CD14-positive monocyte (primary cell): ENCODE measurements at regions not wholly inside any gene's neighbourhood (a gene's known extent, or its start where the extent isn't known, plus 50 kb on each side); places are given as distances from the start of the nearest gene placed in this dataset.

Experiments
- DNase-seq, 3 donors: peaks; one replicate each; pipeline ENCODE4 v3.0.0-alpha.2; 2011 to 2022
- H2AFZ ChIP-seq: 2 replicates; pipeline ENCODE4 v1.6.0; 2012; ENCODE audit warnings: mild to moderate bottlenecking, low read depth, low read length, inconsistent platforms; ENCODE audit not compliant: insufficient read depth, poor library complexity, severe bottlenecking
- H3K27ac ChIP-seq, 2 donors: 1 replicate in 1 of 2; 2 replicates in 1 of 2; pipeline ENCODE4 v1.5.1; 2012 to 2013; ENCODE audit warnings: low read length in 2 of 2, control low read depth in 1 of 2, inconsistent platforms in 1 of 2, low read depth in 1 of 2, mild to moderate bottlenecking in 1 of 2
- H3K27me3 ChIP-seq, 2 donors: one replicate each; pipeline versions ENCODE4 v1.6.0 to v1.6.1; 2011 to 2013; ENCODE audit warnings: low read length in 2 of 2; ENCODE audit not compliant: control insufficient read depth in 2 of 2, insufficient read depth in 2 of 2
- H3K36me3 ChIP-seq, 2 donors: replicated peaks in 1 of 2; 1 replicate in 1 of 2; 2 replicates in 1 of 2; pipeline versions ENCODE4 v1.5.1 to v1.6.1; 2012 to 2013; ENCODE audit warnings: low read length in 2 of 2, control low read depth in 1 of 2, inconsistent platforms in 1 of 2, mild to moderate bottlenecking in 1 of 2; ENCODE audit not compliant: insufficient read depth in 2 of 2, control insufficient read depth in 1 of 2
- H3K4me1 ChIP-seq, 2 donors: 1 replicate in 1 of 2; 2 replicates in 1 of 2; pipeline versions ENCODE4 v1.5.1 to v1.6.1; 2012 to 2013; ENCODE audit warnings: low read length in 2 of 2, control low read depth in 1 of 2, inconsistent platforms in 1 of 2, mild to moderate bottlenecking in 1 of 2, moderate library complexity in 1 of 2; ENCODE audit not compliant: insufficient read depth in 2 of 2, control insufficient read depth in 1 of 2
- H3K4me2 ChIP-seq: replicated peaks from 2 replicates; pipeline ENCODE3; 2012; ENCODE audit warnings: low read length, moderate library complexity, mild to moderate bottlenecking; ENCODE audit not compliant: poor library complexity, severe bottlenecking; ENCODE audit errors: extremely low read depth
- H3K4me3 ChIP-seq, 3 experiments: fragments of 200-600 bp in 1 of 3; sonication (generic) in 1 of 3; replicated peaks in 1 of 3; 1 replicate in 2 of 3; 2 replicates in 1 of 3; pipeline ENCODE4 v1.5.1; 2011 to 2013; ENCODE audit warnings: low read length in 3 of 3, mild to moderate bottlenecking in 3 of 3, control low read depth in 2 of 3, low read depth in 2 of 3, inconsistent platforms in 1 of 3, moderate library complexity in 1 of 3
- H3K79me2 ChIP-seq: 2 replicates; pipeline ENCODE4 v1.6.0; 2012; ENCODE audit warnings: mild to moderate bottlenecking, control low read depth, inconsistent platforms, low read length, moderate library complexity; ENCODE audit not compliant: insufficient read depth
- H3K9ac ChIP-seq: 2 replicates; pipeline ENCODE4 v1.6.0; 2017; ENCODE audit warnings: low read length, mild to moderate bottlenecking; ENCODE audit not compliant: insufficient read depth, poor library complexity, severe bottlenecking
- H3K9me3 ChIP-seq, 2 donors: replicated peaks in 1 of 2; 1 replicate in 1 of 2; 2 replicates in 1 of 2; pipeline versions ENCODE4 v1.5.1 to v1.6.1; 2012 to 2013; ENCODE audit warnings: low read length in 2 of 2, control low read depth in 1 of 2; ENCODE audit not compliant: control insufficient read depth in 1 of 2, insufficient read depth in 1 of 2
- H4K20me1 ChIP-seq: 2 replicates; pipeline ENCODE4 v1.6.0; 2012; ENCODE audit warnings: mild to moderate bottlenecking, low read length, control low read depth, moderate library complexity; ENCODE audit not compliant: insufficient read depth
- H3K27ac Mint-ChIP-seq, 7 donors: one replicate each; pipeline ENCODE4 v1.8.0; 2020; ENCODE audit warnings: mild to moderate bottlenecking in 7 of 7, mixed read lengths in 7 of 7, moderate library complexity in 6 of 7, inconsistent platforms in 2 of 7
- H3K27me3 Mint-ChIP-seq, 3 donors: one replicate each; pipeline ENCODE4 v1.8.0; 2021 to 2022; ENCODE audit warnings: low read depth in 3 of 3, mild to moderate bottlenecking in 3 of 3, mixed read lengths in 3 of 3, moderate library complexity in 3 of 3, inconsistent platforms in 1 of 3
- H3K36me3 Mint-ChIP-seq, 2 donors: one replicate each; pipeline ENCODE4 v1.8.0; 2020; ENCODE audit warnings: mixed read lengths in 2 of 2, inconsistent platforms in 1 of 2, mild to moderate bottlenecking in 1 of 2
- H3K4me1 Mint-ChIP-seq: one replicate; pipeline ENCODE4 v1.8.0; 2020; ENCODE audit warnings: mild to moderate bottlenecking, mixed read lengths
- H3K4me3 Mint-ChIP-seq, 2 donors: one replicate each; pipeline ENCODE4 v1.8.0; 2020; ENCODE audit warnings: mild to moderate bottlenecking in 2 of 2, mixed read lengths in 2 of 2, moderate library complexity in 1 of 2
- H3K9me3 Mint-ChIP-seq, 7 donors: one replicate each; pipeline ENCODE4 v1.8.0; 2020 to 2022; ENCODE audit warnings: mixed read lengths in 7 of 7, mild to moderate bottlenecking in 6 of 7, moderate library complexity in 6 of 7, inconsistent platforms in 2 of 7
- WGBS: methylation state at CpG from one replicate; pipeline ENCODE4 v1.1.5; 2013; ENCODE audit warnings: missing lambda C conversion rate; ENCODE audit not compliant: insufficient coverage; 5-methylcytosine and 5-hydroxymethylcytosine counted together
- intact Hi-C, 2 donors: fragments of 100-400 bp; cut with micrococcal nuclease; formaldehyde crosslinking; loops; one replicate each; pipeline versions ENCODE4 v1.15.0 to v1.15.1; 2023
- TF ChIP-seq, protein P1 (sequence below): fragments of 200-600 bp; IDR thresholded peaks from one replicate; pipeline ENCODE4 v1.8.0; 2022; ENCODE audit warnings: antibody characterized with exemption, mild to moderate bottlenecking

DNA sequence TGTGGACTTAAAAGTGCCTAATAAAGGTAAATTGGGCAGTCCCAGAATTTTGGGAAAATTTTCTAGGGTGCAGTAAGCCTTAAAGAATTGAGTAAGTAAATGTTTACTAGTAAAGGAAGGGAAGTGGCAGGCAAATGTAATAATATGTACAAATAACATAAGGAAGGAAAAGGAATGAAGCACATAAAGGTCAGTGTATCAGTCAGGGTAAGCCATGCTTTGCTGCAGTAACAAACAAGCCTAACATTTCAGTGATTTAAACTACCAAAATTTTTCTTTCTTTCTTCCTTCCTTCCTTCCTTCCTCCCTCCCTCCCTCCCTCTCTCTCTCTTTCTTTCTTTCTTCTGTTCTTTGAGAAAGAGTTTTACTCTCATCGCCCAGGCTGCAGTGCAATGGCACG lies 117.5 kb downstream of the HAO1 start:
- Histone ChIP-seq H3K4me1 (no peaks in the 10 kb centered on the region), H3K9ac (no peak overlapping the region), H3K79me2 (no peaks in the 10 kb centered on the region), H3K36me3 (no peaks in the 10 kb centered on the region), H2AFZ (no peak overlapping the region), H3K27me3 (peaks cover 0 to 2% of the 10 kb centered on the region in 2 donors), H3K27ac (no peak overlapping the region), H3K4me2 (no peak overlapping the region), H3K9me3 (no peaks in the 10 kb centered on the region), H4K20me1 (no peaks in the 10 kb centered on the region), H3K4me3 (no peak overlapping the region)
- TF ChIP-seq, protein P1, sequence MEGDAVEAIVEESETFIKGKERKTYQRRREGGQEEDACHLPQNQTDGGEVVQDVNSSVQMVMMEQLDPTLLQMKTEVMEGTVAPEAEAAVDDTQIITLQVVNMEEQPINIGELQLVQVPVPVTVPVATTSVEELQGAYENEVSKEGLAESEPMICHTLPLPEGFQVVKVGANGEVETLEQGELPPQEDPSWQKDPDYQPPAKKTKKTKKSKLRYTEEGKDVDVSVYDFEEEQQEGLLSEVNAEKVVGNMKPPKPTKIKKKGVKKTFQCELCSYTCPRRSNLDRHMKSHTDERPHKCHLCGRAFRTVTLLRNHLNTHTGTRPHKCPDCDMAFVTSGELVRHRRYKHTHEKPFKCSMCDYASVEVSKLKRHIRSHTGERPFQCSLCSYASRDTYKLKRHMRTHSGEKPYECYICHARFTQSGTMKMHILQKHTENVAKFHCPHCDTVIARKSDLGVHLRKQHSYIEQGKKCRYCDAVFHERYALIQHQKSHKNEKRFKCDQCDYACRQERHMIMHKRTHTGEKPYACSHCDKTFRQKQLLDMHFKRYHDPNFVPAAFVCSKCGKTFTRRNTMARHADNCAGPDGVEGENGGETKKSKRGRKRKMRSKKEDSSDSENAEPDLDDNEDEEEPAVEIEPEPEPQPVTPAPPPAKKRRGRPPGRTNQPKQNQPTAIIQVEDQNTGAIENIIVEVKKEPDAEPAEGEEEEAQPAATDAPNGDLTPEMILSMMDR: no peak
- no peaks in the 10 kb centered on the region for H3K36me3 Mint-ChIP-seq
- H3K27ac Mint-ChIP-seq: no peak overlapping the region
- H3K27me3 Mint-ChIP-seq: peaks cover 0 to 3% (median 3%) of the 10 kb centered on the region in 3 donors
- intact Hi-C loops: no loop called here
- no CpG with 5 or more reads among the region's 2 CpGs for WGBS
- no peaks in the 10 kb centered on the region for H3K4me1 Mint-ChIP-seq
- no peak overlapping the region for H3K4me3 Mint-ChIP-seq
- H3K9me3 Mint-ChIP-seq: peaks cover 0 to 6% (median 3%) of the 10 kb centered on the region in 7 donors
- DNase-seq: no peak

DNA sequence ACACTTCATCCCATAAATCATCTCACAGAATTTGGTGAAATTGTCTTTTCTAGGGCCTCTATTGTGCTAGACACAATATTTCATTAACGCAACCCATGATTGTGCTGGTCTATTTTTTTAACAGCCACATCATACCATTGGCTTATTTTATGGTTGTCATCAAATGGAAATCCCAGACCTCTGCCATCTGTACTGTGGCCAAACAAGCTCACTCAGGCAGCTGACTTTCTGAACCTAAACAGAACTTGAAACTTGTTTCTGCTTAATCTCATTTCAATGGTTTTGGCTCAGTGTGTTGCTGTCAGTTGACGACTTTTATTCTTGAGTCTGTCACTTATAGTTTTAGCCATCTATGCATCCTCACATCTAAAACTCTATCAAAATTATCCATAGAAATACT lies 111.8 kb downstream of the HAO1 start:
- no peak overlapping the region for H2AFZ ChIP-seq

More for the DNA sequence above, 111.8 kb downstream of the HAO1 start:
- Histone ChIP-seq H3K9ac (no peak overlapping the region), H3K79me2 (no peaks in the 10 kb centered on the region), H3K4me2 (no peak overlapping the region), H4K20me1 (no peaks in the 10 kb centered on the region), H3K27me3 (no peaks in the 10 kb centered on the region), H3K4me3 (no peak overlapping the region), H3K36me3 (no peaks in the 10 kb centered on the region), H3K4me1 (no peaks in the 10 kb centered on the region), H3K27ac (no peak overlapping the region), H3K9me3 (no peaks in the 10 kb centered on the region)
- intact Hi-C loops: no loop called here
- DNase-seq: no peak
- Mint-ChIP-seq H3K4me3 (no peak overlapping the region), H3K4me1 (no peaks in the 10 kb centered on the region), H3K36me3 (no peaks in the 10 kb centered on the region), H3K27ac (no peak overlapping the region), H3K9me3 (peaks cover 0 to 4% (median 2%) of the 10 kb centered on the region in 7 donors), H3K27me3 (peaks cover 0 to 3% (median 0%) of the 10 kb centered on the region in 3 donors)
- WGBS: 40% methylated on average over 2 of the region's 2 CpGs
- TF ChIP-seq, protein P1: no peak
